ENCODE measurements at regions not wholly inside any gene's neighbourhood (a gene's known extent, or its start where the extent isn't known, plus 50 kb on each side); places are given as distances from the start of the nearest gene placed in this dataset.

- ATAC-seq (ENCODE audit: low read depth in 2 of 2) (no peak), DNase-seq (no peak)
- peaks cover 0 to 9% (median 1%) of the 10 kb centered on the region in 7 donors for H3K9me3 Mint-ChIP-seq
- peaks cover 14 to 19% (median 15%) of the 10 kb centered on the region in 3 donors for H3K4me1 Mint-ChIP-seq
- H3K27me3 Mint-ChIP-seq, result peaks cover 42 to 77% (median 76%) of the 10 kb centered on the region in 3 donors
- peak overlapping the region in 1 of 8 donors; percentile 31 for H3K4me3 Mint-ChIP-seq
- peaks cover 0 to 15% of the 10 kb centered on the region in 2 donors for H3K36me3 Mint-ChIP-seq
- peak overlapping the region in 2 of 6 donors; percentile 43 to 56 for H3K27ac Mint-ChIP-seq
Measured at GRCh38 chr22:26901198-26901816, 243.9 kb downstream of the MIAT start.

- Mint-ChIP-seq H3K36me3 (peaks cover 0 to 10% of the 10 kb centered on the region in 2 donors), H3K27me3 (peaks cover 34 to 69% (median 68%) of the 10 kb centered on the region in 3 donors), H3K9me3 (peaks cover 0 to 8% (median 1%) of the 10 kb centered on the region in 7 donors), H3K4me3 (peak overlapping the region in 7 of 8 donors; percentile 70 to 85 (median 82)), H3K4me1 (peaks cover 14 to 19% (median 15%) of the 10 kb centered on the region in 3 donors), H3K27ac (peak overlapping the region in 2 of 6 donors; percentile 29 to 74)
- DNase-seq, result no peak
- ATAC-seq (ENCODE audit: low read depth in 2 of 2), result no peak
Measured at GRCh38 chr22:26902401-26903029, 245.1 kb downstream of the MIAT start.

GRCh38 chr22:26903030-26903856 is 245.9 kb downstream of the MIAT start:
- Mint-ChIP-seq H3K27me3 (peaks cover 26 to 62% (median 61%) of the 10 kb centered on the region in 3 donors), H3K36me3 (peaks cover 3% of the 10 kb centered on the region in 2 donors), H3K4me1 (peaks cover 14 to 19% (median 15%) of the 10 kb centered on the region in 3 donors), H3K27ac (peak overlapping the region in 1 of 6 donors; percentile 29), H3K9me3 (peaks cover 0 to 5% (median 0%) of the 10 kb centered on the region in 7 donors), H3K4me3 (peak overlapping the region; percentile 25 to 85 (median 79))
- ATAC-seq (ENCODE audit: low read depth in 2 of 2) (no peak), DNase-seq (no peak)

- Mint-ChIP-seq H3K27me3 (peaks cover 18 to 50% (median 50%) of the 10 kb centered on the region in 3 donors), H3K4me1 (peaks cover 14 to 19% (median 15%) of the 10 kb centered on the region in 3 donors), H3K36me3 (peaks cover 0 to 6% of the 10 kb centered on the region in 2 donors), H3K27ac (no peak overlapping the region), H3K9me3 (peaks cover 0 to 10% (median 4%) of the 10 kb centered on the region in 7 donors), H3K4me3 (peak overlapping the region in 2 of 8 donors; percentile 36 to 74)
- no peak for ATAC-seq (ENCODE audit: low read depth in 2 of 2)
- DNase-seq, result no peak
Measured at GRCh38 chr22:26904483-26904882, 247.1 kb downstream of the MIAT start.

GRCh38 chr22:26905076-26905475 is 247.7 kb downstream of the MIAT start:
- ATAC-seq (ENCODE audit: low read depth in 2 of 2), result no peak
- Mint-ChIP-seq H3K9me3 (peaks cover 0 to 10% (median 4%) of the 10 kb centered on the region in 7 donors), H3K27ac (no peak overlapping the region), H3K27me3 (peaks cover 17 to 56% (median 48%) of the 10 kb centered on the region in 3 donors), H3K4me3 (peak overlapping the region in 1 of 8 donors; percentile 25), H3K4me1 (peaks cover 14 to 19% (median 15%) of the 10 kb centered on the region in 3 donors), H3K36me3 (peaks cover 0 to 6% of the 10 kb centered on the region in 2 donors)
- DNase-seq, result no peak

DNA sequence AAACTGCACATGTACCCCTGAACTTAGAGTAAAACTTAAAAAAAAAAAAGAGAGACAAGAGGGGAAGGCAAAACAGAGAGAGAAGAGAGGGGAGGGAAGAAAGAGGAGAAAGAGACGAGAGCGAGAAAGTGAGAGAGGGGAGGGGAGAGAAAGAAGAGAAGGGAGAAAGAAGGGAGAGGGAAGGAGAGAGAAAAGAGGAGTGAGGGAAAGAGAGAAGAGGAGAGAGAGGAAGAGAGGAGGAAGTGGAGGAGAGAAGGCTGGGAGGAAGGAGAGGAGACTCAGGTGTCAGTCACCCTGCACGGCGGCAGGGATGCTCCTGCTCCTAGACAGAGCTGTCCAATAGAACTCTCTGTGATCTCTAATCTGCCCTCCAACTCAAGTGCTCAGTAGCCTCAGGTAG is 248.3 kb downstream of the MIAT start:
- peaks cover 14 to 19% (median 15%) of the 10 kb centered on the region in 3 donors for H3K4me1 Mint-ChIP-seq
- no peak overlapping the region for H3K27ac Mint-ChIP-seq
- peaks cover 11 to 50% (median 42%) of the 10 kb centered on the region in 3 donors for H3K27me3 Mint-ChIP-seq
- no peak for ATAC-seq (ENCODE audit: low read depth in 2 of 2)
- no peak overlapping the region for H3K4me3 Mint-ChIP-seq
- DNase-seq, result no peak
- H3K9me3 Mint-ChIP-seq, result peaks cover 0 to 10% (median 4%) of the 10 kb centered on the region in 7 donors
- H3K36me3 Mint-ChIP-seq, result peaks cover 0 to 6% of the 10 kb centered on the region in 2 donors

GRCh38 chr22:26906464-26906863 is 249.1 kb downstream of the MIAT start:
- no peak for DNase-seq
- Mint-ChIP-seq H3K9me3 (peaks cover 0 to 10% (median 4%) of the 10 kb centered on the region in 7 donors), H3K4me1 (peaks cover 14 to 18% (median 15%) of the 10 kb centered on the region in 3 donors), H3K36me3 (peaks cover 0 to 6% of the 10 kb centered on the region in 2 donors), H3K27ac (no peak overlapping the region), H3K27me3 (peaks cover 5 to 48% (median 44%) of the 10 kb centered on the region in 3 donors), H3K4me3 (no peak overlapping the region)
- ATAC-seq (ENCODE audit: low read depth in 2 of 2), result no peak

- peaks cover 0 to 10% (median 4%) of the 10 kb centered on the region in 7 donors for H3K9me3 Mint-ChIP-seq
- H3K4me3 Mint-ChIP-seq, result no peak overlapping the region
- H3K4me1 Mint-ChIP-seq, result peaks cover 14 to 17% (median 15%) of the 10 kb centered on the region in 3 donors
- ATAC-seq (ENCODE audit: low read depth in 2 of 2) (no peak), DNase-seq (no peak)
- H3K27me3 Mint-ChIP-seq, result peaks cover 7 to 54% (median 45%) of the 10 kb centered on the region in 3 donors
- peaks cover 0 to 6% of the 10 kb centered on the region in 2 donors for H3K36me3 Mint-ChIP-seq
- no peak overlapping the region for H3K27ac Mint-ChIP-seq
Measured at GRCh38 chr22:26907366-26907765, 250.0 kb downstream of the MIAT start.

GRCh38 chr22:26910845-26911244 is 253.5 kb downstream of the MIAT start:
- H3K36me3 Mint-ChIP-seq, result peaks cover 0 to 6% of the 10 kb centered on the region in 2 donors
- no peak overlapping the region for H3K4me3 Mint-ChIP-seq
- no peaks in the 10 kb centered on the region for H3K4me1 Mint-ChIP-seq
- H3K27ac Mint-ChIP-seq, result no peak overlapping the region
- DNase-seq (no peak), ATAC-seq (ENCODE audit: low read depth in 2 of 2) (no peak)
- H3K9me3 Mint-ChIP-seq, result peaks cover 0 to 9% (median 4%) of the 10 kb centered on the region in 7 donors
- H3K27me3 Mint-ChIP-seq, result peaks cover 15 to 44% (median 40%) of the 10 kb centered on the region in 3 donors

- peaks cover 0 to 11% (median 4%) of the 10 kb centered on the region in 7 donors for H3K9me3 Mint-ChIP-seq
- DNase-seq (no peak), ATAC-seq (ENCODE audit: low read depth in 2 of 2) (no peak)
- no peak overlapping the region for H3K27ac Mint-ChIP-seq
- peaks cover 21 to 50% (median 50%) of the 10 kb centered on the region in 3 donors for H3K27me3 Mint-ChIP-seq
- H3K4me3 Mint-ChIP-seq, result no peak overlapping the region
- H3K4me1 Mint-ChIP-seq, result no peaks in the 10 kb centered on the region
- H3K36me3 Mint-ChIP-seq, result peaks cover 0 to 6% of the 10 kb centered on the region in 2 donors
Measured at GRCh38 chr22:26912655-26913345, 255.4 kb downstream of the MIAT start.

DNA sequence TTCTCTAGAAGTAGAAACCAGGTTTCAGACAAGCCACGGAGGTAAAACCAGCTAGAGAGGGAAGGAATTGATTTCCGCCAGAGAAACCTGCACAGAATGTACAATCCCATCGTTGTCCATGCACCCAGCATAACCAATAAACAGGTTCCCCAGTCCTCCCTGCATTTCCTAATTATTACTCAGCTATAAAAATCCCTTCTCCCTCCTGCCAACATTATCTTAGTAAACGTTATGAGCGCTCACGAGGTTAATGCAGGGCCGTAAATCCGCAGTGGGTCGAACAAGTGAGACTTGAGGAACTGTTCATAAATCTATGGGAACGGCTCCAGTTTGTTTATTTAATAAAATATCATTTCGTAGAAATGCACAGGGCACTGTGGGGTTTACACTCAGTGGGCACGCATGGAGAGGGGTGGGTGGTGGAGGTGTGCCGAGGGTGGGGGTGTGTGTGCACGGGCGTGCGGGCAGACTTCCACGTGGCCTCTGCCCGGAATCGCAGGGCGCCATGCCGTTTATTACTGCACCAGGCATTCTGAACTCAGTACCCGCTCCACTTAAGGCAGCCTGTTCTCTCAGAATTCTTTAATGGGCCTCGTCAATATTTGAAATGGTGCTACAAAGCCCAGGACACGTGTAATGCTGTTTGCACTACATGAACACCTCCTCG is 257.3 kb downstream of the MIAT start:
- Mint-ChIP-seq H3K36me3 (no peaks in the 10 kb centered on the region), H3K27me3 (peaks cover 31 to 53% (median 51%) of the 10 kb centered on the region in 3 donors), H3K9me3 (peaks cover 0 to 5% (median 0%) of the 10 kb centered on the region in 7 donors), H3K4me3 (no peak overlapping the region), H3K4me1 (no peaks in the 10 kb centered on the region), H3K27ac (no peak overlapping the region)
- no peak for ATAC-seq (ENCODE audit: low read depth in 2 of 2)
- no peak for DNase-seq

GRCh38 chr22:26916236-26916635 is 258.8 kb downstream of the MIAT start:
- DNase-seq, result no peak
- Mint-ChIP-seq H3K9me3 (peaks cover 0 to 5% (median 0%) of the 10 kb centered on the region in 7 donors), H3K4me3 (no peak overlapping the region), H3K27ac (peak overlapping the region in 1 of 6 donors; percentile 5), H3K36me3 (no peaks in the 10 kb centered on the region), H3K27me3 (peaks cover 31 to 46% (median 45%) of the 10 kb centered on the region in 3 donors), H3K4me1 (no peaks in the 10 kb centered on the region)
- ATAC-seq (ENCODE audit: low read depth in 2 of 2), result no peak
